ENCODE measurements at regions not wholly inside any gene's neighbourhood (a gene's known extent, or its start where the extent isn't known, plus 50 kb on each side); places are given as distances from the start of the nearest gene placed in this dataset.

DNA sequence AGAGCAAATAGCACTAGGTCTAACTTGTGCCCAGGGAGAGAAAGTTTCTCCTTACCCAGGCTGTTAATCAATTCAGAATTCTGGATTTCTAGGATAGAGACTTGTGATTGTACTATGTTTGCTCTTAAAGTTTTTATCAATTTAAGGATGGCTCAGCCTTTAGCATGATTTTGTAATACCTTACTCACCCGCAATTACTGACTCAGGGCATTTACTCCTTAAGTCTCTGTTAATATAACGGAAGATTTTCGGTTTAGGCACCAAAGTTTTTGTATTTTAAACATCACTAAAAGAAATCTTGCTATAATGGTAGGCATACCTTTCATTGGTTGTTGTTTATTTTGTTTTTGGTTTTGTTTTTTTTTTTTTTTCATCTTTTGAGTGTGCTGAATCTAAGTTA, 358.2 kb downstream of the RBM43 start:
- no peak for TF ChIP-seq FOXM1 (IDR thresholded peaks at IDR 0.05; ENCODE audit: borderline replicate concordance, low read depth)
- no peak for TF ChIP-seq EP300 (IDR thresholded peaks at IDR 0.05; ENCODE audit: borderline replicate concordance)
- TF ChIP-seq CEBPB (IDR thresholded peaks at IDR 0.05): no peak
- TF ChIP-seq YY1 (IDR thresholded peaks at IDR 0.05; ENCODE audit: low read depth): no peak
- TF ChIP-seq TCF12 (IDR thresholded peaks at IDR 0.05; ENCODE audit: low read depth): no peak
- TF ChIP-seq TAF1 (IDR thresholded peaks at IDR 0.05; ENCODE audit: low read depth): no peak
- no peak for TF ChIP-seq RAD21 (IDR thresholded peaks at IDR 0.05; ENCODE audit: low read depth)
- TF ChIP-seq, protein P1, sequence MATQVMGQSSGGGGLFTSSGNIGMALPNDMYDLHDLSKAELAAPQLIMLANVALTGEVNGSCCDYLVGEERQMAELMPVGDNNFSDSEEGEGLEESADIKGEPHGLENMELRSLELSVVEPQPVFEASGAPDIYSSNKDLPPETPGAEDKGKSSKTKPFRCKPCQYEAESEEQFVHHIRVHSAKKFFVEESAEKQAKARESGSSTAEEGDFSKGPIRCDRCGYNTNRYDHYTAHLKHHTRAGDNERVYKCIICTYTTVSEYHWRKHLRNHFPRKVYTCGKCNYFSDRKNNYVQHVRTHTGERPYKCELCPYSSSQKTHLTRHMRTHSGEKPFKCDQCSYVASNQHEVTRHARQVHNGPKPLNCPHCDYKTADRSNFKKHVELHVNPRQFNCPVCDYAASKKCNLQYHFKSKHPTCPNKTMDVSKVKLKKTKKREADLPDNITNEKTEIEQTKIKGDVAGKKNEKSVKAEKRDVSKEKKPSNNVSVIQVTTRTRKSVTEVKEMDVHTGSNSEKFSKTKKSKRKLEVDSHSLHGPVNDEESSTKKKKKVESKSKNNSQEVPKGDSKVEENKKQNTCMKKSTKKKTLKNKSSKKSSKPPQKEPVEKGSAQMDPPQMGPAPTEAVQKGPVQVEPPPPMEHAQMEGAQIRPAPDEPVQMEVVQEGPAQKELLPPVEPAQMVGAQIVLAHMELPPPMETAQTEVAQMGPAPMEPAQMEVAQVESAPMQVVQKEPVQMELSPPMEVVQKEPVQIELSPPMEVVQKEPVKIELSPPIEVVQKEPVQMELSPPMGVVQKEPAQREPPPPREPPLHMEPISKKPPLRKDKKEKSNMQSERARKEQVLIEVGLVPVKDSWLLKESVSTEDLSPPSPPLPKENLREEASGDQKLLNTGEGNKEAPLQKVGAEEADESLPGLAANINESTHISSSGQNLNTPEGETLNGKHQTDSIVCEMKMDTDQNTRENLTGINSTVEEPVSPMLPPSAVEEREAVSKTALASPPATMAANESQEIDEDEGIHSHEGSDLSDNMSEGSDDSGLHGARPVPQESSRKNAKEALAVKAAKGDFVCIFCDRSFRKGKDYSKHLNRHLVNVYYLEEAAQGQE (IDR thresholded peaks at IDR 0.05; ENCODE audit: low read depth): no peak
- TF ChIP-seq, protein P2, sequence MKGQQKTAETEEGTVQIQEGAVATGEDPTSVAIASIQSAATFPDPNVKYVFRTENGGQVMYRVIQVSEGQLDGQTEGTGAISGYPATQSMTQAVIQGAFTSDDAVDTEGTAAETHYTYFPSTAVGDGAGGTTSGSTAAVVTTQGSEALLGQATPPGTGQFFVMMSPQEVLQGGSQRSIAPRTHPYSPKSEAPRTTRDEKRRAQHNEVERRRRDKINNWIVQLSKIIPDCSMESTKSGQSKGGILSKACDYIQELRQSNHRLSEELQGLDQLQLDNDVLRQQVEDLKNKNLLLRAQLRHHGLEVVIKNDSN (IDR thresholded peaks at IDR 0.05): no peak
